SK-N-SH (cell line): ENCODE measurements at regions not wholly inside any gene's neighbourhood (a gene's known extent, or its start where the extent isn't known, plus 50 kb on each side); places are given as distances from the start of the nearest gene placed in this dataset.

Experiments used
- CTCF ChIA-PET: fragments of 300-600, 350-600 bp; formaldehyde crosslinking; extraction: SDS; loops from one replicate; lab custom pipeline; 2021; lab: Yijun Ruan, JAX
- POLR2A ChIA-PET: fragments of 350-600 bp; sonication (Branson Sonifier 250); formaldehyde crosslinking; extraction: SDS; loops from one replicate; lab custom pipeline; 2020; ENCODE audit warnings: antibody characterized with exemption, inconsistent platforms; lab: Yijun Ruan, JAX
- DNase-seq: peaks from one replicate; pipeline ENCODE4 v3.0.0; 2012
- H2AFZ ChIP-seq: fragments of 200-600 bp; sonication (generic); 2 replicates; pipeline ENCODE4 v1.8.1; 2016; ENCODE audit warnings: antibody characterized with exemption, mild to moderate bottlenecking, low read depth
- H3F3A ChIP-seq: fragments of 200-600 bp; sonication (generic); replicated peaks from 2 replicates; pipeline ENCODE3; 2016; ENCODE audit warnings: antibody characterized with exemption, mild to moderate bottlenecking; ENCODE audit not compliant: insufficient read depth
- H3K27ac ChIP-seq, 2 experiments: fragments of 200-500 bp in 1 of 2; fragments of 200-600 bp in 1 of 2; sonication (Bioruptor generic) in 1 of 2; sonication (generic), shearing (Covaris generic) in 1 of 2; 2 replicates each; pipeline versions ENCODE4 v1.5.1 to v1.6.1; 2014 to 2016; ENCODE audit warnings: low read depth in 2 of 2, inconsistent platforms in 1 of 2, low read length in 1 of 2, mild to moderate bottlenecking in 1 of 2, mixed read lengths in 1 of 2
- H3K27me3 ChIP-seq: fragments of 200-600 bp; sonication (generic), shearing (Covaris generic); 2 replicates; pipeline ENCODE4 v1.6.1; 2016; ENCODE audit warnings: mixed run types; ENCODE audit not compliant: insufficient read depth
- H3K36me3 ChIP-seq, 2 experiments: fragments of 200-500 bp in 1 of 2; fragments of 200-600 bp in 1 of 2; sonication (Bioruptor generic) in 1 of 2; sonication (generic) in 1 of 2; replicated peaks in 1 of 2; 2 replicates each; pipeline versions ENCODE3 to v1.5.1; 2014 to 2016; ENCODE audit warnings: low read length in 1 of 2, mild to moderate bottlenecking in 1 of 2; ENCODE audit not compliant: insufficient read depth in 2 of 2, control insufficient read depth in 1 of 2
- H3K4me1 ChIP-seq, 2 experiments: fragments of 200-500 bp in 1 of 2; fragments of 200-600 bp in 1 of 2; sonication (Bioruptor generic) in 1 of 2; sonication (generic), shearing (Covaris generic) in 1 of 2; 2 replicates each; pipeline versions ENCODE4 v1.5.1 to v1.6.1; 2014 to 2016; ENCODE audit warnings: low read depth in 1 of 2, low read length in 1 of 2, mixed run types in 1 of 2; ENCODE audit not compliant: insufficient read depth in 2 of 2, control insufficient read depth in 1 of 2
- H3K4me2 ChIP-seq: fragments of 200-600 bp; sonication (generic), shearing (Covaris generic); 2 replicates; pipeline ENCODE4 v1.6.1; 2017; ENCODE audit warnings: mixed run types
- H3K4me3 ChIP-seq, 2 experiments: fragments of 200-500 bp in 1 of 2; fragments of 200-600 bp in 1 of 2; sonication (Bioruptor generic) in 1 of 2; sonication (generic), shearing (Covaris generic) in 1 of 2; 2 replicates each; pipeline versions ENCODE4 v1.5.1 to v1.8.1; 2014 to 2016; ENCODE audit warnings: low read depth in 2 of 2, inconsistent platforms in 1 of 2, low read length in 1 of 2, mild to moderate bottlenecking in 1 of 2, mixed read lengths in 1 of 2, moderate library complexity in 1 of 2
- H3K79me2 ChIP-seq: fragments of 200-600 bp; sonication (generic); 2 replicates; pipeline ENCODE4 v1.8.1; 2017; ENCODE audit warnings: mild to moderate bottlenecking; ENCODE audit not compliant: insufficient read depth
- H3K9ac ChIP-seq: fragments of 200-600 bp; sonication (generic); 2 replicates; pipeline ENCODE4 v1.6.1; 2017; ENCODE audit warnings: mixed run types
- H3K9me2 ChIP-seq: fragments of 200-600 bp; sonication (generic); 2 replicates; pipeline ENCODE4 v1.6.1; 2017; ENCODE audit warnings: mixed run types
- H3K9me3 ChIP-seq: fragments of 200-600 bp; sonication (generic); 2 replicates; pipeline ENCODE4 v1.6.1; 2017; ENCODE audit warnings: mixed run types, mild to moderate bottlenecking, moderate library complexity
- H4K20me1 ChIP-seq: fragments of 200-600 bp; sonication (generic); 2 replicates; pipeline ENCODE4 v1.6.1; 2017; ENCODE audit warnings: mild to moderate bottlenecking, mixed run types; ENCODE audit not compliant: insufficient read depth
- ELF1 ChIP-seq: IDR thresholded peaks from 2 replicates; pipeline ENCODE4 v1.4.0; 2012
- FOSL2 ChIP-seq: IDR thresholded peaks from 2 replicates; pipeline ENCODE4 v1.4.0; 2012; ENCODE audit warnings: low read depth, mild to moderate bottlenecking, moderate library complexity, borderline replicate concordance
- FOXJ3 ChIP-seq: sonication (generic); formaldehyde crosslinking; IDR thresholded peaks from 2 replicates; pipeline ENCODE4 v1.5.1; 2020; ENCODE audit warnings: mild to moderate bottlenecking, missing genetic modification reagents
- NFIC ChIP-seq: IDR thresholded peaks from 2 replicates; pipeline ENCODE4 v1.4.0; 2012; ENCODE audit warnings: borderline replicate concordance
- NRF1 ChIP-seq: IDR thresholded peaks from 2 replicates; pipeline ENCODE4 v1.6.1; 2012; ENCODE audit warnings: low read depth, mild to moderate bottlenecking, low read length
- RAD21 ChIP-seq: IDR thresholded peaks from 2 replicates; pipeline ENCODE4 v1.6.1; 2012; ENCODE audit warnings: mild to moderate bottlenecking, low read length
- RFX5 ChIP-seq: IDR thresholded peaks from 2 replicates; pipeline ENCODE4 v1.6.1; 2012; ENCODE audit warnings: mild to moderate bottlenecking, improper control_type of control experiment, low read length
- RXRA ChIP-seq: IDR thresholded peaks from 2 replicates; pipeline ENCODE4 v1.4.0; 2012; ENCODE audit warnings: low read depth, mild to moderate bottlenecking, borderline replicate concordance
- TAF1 ChIP-seq: IDR thresholded peaks from 2 replicates; pipeline ENCODE4 v1.6.1; 2012; ENCODE audit warnings: low read depth, mild to moderate bottlenecking, low read length, moderate library complexity, borderline replicate concordance
- TCF12 ChIP-seq: IDR thresholded peaks from 2 replicates; pipeline ENCODE4 v1.4.0; 2012
- TEAD4 ChIP-seq: IDR thresholded peaks from 2 replicates; pipeline ENCODE4 v1.4.0; 2012; ENCODE audit warnings: mild to moderate bottlenecking, borderline replicate concordance; ENCODE audit not compliant: insufficient read depth
- YY1 ChIP-seq: IDR thresholded peaks from 2 replicates; pipeline ENCODE4 v1.4.0; 2012; ENCODE audit warnings: low read depth, mild to moderate bottlenecking
- WGBS: methylation state at CpG from one replicate; pipeline ENCODE4 v1.1.6; 2017; ENCODE audit warnings: low lambda C conversion rate; 5-methylcytosine and 5-hydroxymethylcytosine counted together
- TF ChIP-seq, protein P1 (sequence below): IDR thresholded peaks from 2 replicates; pipeline ENCODE4 v1.4.0; 2012; ENCODE audit warnings: low read depth, borderline replicate concordance
- TF ChIP-seq, protein P2 (sequence below): fragments of 150-350 bp; IDR thresholded peaks from 2 replicates; pipeline ENCODE4 v1.6.1; 2016; ENCODE audit warnings: mild to moderate bottlenecking, low read depth, low read length
- TF ChIP-seq, protein P3 (sequence below): IDR thresholded peaks from 2 replicates; pipeline ENCODE4 v1.6.1; 2012; ENCODE audit warnings: mild to moderate bottlenecking, low read depth, low read length, moderate library complexity
- TF ChIP-seq, protein P4 (sequence below): fragments of 150-350 bp; IDR thresholded peaks from 2 replicates; pipeline ENCODE4 v1.6.1; 2017; ENCODE audit warnings: antibody characterized with exemption, low read length, low read depth, borderline replicate concordance
- TF ChIP-seq, protein P5 (sequence below): IDR thresholded peaks from 2 replicates; pipeline ENCODE4 v1.4.0; 2012; ENCODE audit warnings: low read depth

DNA sequence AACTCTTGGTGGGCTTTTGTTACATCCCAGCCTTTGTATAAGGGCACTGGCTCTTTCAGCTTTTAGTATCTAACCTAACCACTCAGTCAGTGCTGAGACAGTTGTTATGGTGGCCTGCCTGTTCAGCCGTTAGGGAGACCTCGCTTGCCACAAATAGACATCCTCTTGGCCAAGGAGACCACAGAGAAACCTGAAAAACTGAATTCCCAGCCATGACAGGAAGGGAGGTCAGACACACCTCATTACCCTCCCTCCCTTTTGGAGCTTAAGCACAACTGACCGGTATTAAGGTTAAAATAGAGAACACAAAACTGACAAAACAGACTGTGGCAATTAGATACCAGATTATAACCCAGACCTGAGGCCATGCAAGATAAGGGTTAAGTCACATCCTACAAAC lies 1639.3 kb downstream of the RPA4 start:
- H2AFZ ChIP-seq, result no peak overlapping the region
- DNase-seq, result no peak
- H3K9me3 ChIP-seq, result no peaks in the 10 kb centered on the region
- CTCF ChIA-PET, result no interaction called here
- H3F3A ChIP-seq, result no peaks in the 10 kb centered on the region
- 13% methylated on average over 3 of the region's 3 CpGs for WGBS
- H3K36me3 ChIP-seq, result no peaks in the 10 kb centered on the region
- POLR2A ChIA-PET, result no interaction called here
- no peak overlapping the region for H3K9ac ChIP-seq
- no peaks in the 10 kb centered on the region for H3K9me2 ChIP-seq
- H3K27me3 ChIP-seq, result no peaks in the 10 kb centered on the region
- H4K20me1 ChIP-seq, result no peaks in the 10 kb centered on the region
- H3K4me1 ChIP-seq, result no peaks in the 10 kb centered on the region
- TF ChIP-seq NFIC, result no peak
- TF ChIP-seq RFX5, result no peak
- TF ChIP-seq YY1, result no peak
- no peak for TF ChIP-seq TAF1
- no peak for TF ChIP-seq RXRA
- TF ChIP-seq, protein P1, sequence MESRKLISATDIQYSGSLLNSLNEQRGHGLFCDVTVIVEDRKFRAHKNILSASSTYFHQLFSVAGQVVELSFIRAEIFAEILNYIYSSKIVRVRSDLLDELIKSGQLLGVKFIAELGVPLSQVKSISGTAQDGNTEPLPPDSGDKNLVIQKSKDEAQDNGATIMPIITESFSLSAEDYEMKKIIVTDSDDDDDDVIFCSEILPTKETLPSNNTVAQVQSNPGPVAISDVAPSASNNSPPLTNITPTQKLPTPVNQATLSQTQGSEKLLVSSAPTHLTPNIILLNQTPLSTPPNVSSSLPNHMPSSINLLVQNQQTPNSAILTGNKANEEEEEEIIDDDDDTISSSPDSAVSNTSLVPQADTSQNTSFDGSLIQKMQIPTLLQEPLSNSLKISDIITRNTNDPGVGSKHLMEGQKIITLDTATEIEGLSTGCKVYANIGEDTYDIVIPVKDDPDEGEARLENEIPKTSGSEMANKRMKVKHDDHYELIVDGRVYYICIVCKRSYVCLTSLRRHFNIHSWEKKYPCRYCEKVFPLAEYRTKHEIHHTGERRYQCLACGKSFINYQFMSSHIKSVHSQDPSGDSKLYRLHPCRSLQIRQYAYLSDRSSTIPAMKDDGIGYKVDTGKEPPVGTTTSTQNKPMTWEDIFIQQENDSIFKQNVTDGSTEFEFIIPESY, result no peak
- no peak for TF ChIP-seq FOSL2
- TF ChIP-seq TEAD4, result no peak
- TF ChIP-seq TCF12, result no peak
- TF ChIP-seq, protein P2, sequence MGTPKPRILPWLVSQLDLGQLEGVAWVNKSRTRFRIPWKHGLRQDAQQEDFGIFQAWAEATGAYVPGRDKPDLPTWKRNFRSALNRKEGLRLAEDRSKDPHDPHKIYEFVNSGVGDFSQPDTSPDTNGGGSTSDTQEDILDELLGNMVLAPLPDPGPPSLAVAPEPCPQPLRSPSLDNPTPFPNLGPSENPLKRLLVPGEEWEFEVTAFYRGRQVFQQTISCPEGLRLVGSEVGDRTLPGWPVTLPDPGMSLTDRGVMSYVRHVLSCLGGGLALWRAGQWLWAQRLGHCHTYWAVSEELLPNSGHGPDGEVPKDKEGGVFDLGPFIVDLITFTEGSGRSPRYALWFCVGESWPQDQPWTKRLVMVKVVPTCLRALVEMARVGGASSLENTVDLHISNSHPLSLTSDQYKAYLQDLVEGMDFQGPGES, result no peak
- no peak for TF ChIP-seq NRF1
- TF ChIP-seq, protein P3, sequence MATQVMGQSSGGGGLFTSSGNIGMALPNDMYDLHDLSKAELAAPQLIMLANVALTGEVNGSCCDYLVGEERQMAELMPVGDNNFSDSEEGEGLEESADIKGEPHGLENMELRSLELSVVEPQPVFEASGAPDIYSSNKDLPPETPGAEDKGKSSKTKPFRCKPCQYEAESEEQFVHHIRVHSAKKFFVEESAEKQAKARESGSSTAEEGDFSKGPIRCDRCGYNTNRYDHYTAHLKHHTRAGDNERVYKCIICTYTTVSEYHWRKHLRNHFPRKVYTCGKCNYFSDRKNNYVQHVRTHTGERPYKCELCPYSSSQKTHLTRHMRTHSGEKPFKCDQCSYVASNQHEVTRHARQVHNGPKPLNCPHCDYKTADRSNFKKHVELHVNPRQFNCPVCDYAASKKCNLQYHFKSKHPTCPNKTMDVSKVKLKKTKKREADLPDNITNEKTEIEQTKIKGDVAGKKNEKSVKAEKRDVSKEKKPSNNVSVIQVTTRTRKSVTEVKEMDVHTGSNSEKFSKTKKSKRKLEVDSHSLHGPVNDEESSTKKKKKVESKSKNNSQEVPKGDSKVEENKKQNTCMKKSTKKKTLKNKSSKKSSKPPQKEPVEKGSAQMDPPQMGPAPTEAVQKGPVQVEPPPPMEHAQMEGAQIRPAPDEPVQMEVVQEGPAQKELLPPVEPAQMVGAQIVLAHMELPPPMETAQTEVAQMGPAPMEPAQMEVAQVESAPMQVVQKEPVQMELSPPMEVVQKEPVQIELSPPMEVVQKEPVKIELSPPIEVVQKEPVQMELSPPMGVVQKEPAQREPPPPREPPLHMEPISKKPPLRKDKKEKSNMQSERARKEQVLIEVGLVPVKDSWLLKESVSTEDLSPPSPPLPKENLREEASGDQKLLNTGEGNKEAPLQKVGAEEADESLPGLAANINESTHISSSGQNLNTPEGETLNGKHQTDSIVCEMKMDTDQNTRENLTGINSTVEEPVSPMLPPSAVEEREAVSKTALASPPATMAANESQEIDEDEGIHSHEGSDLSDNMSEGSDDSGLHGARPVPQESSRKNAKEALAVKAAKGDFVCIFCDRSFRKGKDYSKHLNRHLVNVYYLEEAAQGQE, result no peak
- no peak for TF ChIP-seq ELF1
- TF ChIP-seq, protein P4, sequence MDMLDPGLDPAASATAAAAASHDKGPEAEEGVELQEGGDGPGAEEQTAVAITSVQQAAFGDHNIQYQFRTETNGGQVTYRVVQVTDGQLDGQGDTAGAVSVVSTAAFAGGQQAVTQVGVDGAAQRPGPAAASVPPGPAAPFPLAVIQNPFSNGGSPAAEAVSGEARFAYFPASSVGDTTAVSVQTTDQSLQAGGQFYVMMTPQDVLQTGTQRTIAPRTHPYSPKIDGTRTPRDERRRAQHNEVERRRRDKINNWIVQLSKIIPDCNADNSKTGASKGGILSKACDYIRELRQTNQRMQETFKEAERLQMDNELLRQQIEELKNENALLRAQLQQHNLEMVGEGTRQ, result no peak
- TF ChIP-seq, protein P5, sequence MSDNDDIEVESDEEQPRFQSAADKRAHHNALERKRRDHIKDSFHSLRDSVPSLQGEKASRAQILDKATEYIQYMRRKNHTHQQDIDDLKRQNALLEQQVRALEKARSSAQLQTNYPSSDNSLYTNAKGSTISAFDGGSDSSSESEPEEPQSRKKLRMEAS, result no peak
- no peak for TF ChIP-seq FOXJ3
- TF ChIP-seq RAD21, result no peak
- H3K27ac ChIP-seq, result no peak overlapping the region
- no peak overlapping the region for H3K4me3 ChIP-seq
- no peaks in the 10 kb centered on the region for H3K79me2 ChIP-seq
- H3K4me2 ChIP-seq, result no peak overlapping the region
